H1 (cell line): ENCODE measurements at regions not wholly inside any gene's neighbourhood (a gene's known extent, or its start where the extent isn't known, plus 50 kb on each side); places are given as distances from the start of the nearest gene placed in this dataset.

Source experiments
- CTCF ChIA-PET: fragments of 300-600 bp; sonication (Branson Sonifier 250); formaldehyde crosslinking; loops from one replicate; lab custom pipeline; 2021; ENCODE audit not compliant: partially characterized antibody; lab: Charles Lee
- POLR2A ChIA-PET: fragments of 300-600 bp; sonication (Branson Sonifier 250); formaldehyde crosslinking; loops from one replicate; lab custom pipeline; 2021; ENCODE audit warnings: inconsistent platforms; ENCODE audit not compliant: partially characterized antibody; lab: Charles Lee
- DNase-seq, 2 experiments: peaks; one replicate each; pipeline versions ENCODE4 v3.0.0 to v3.0.0-alpha.2; 2010 to 2022; ENCODE audit warnings: low spot score in 2 of 2, low read depth in 1 of 2, mixed read lengths in 1 of 2
- FAIRE-seq: peaks from 2 replicates; lab custom pipeline; 2011; peaks lifted over from hg19 to GRCh38; lab: Jason Lieb, UNC
- H2AFZ ChIP-seq: 2 replicates; pipeline ENCODE4 v1.8.1; 2012; ENCODE audit warnings: low read length, inconsistent platforms
- H2AK5ac ChIP-seq: 2 replicates; pipeline ENCODE4 v1.6.1; 2013; ENCODE audit warnings: low read depth, low read length
- H2BK120ac ChIP-seq: replicated peaks from 2 replicates; pipeline ENCODE3; 2013; ENCODE audit warnings: low read depth, low read length, inconsistent platforms
- H2BK12ac ChIP-seq: 2 replicates; pipeline ENCODE4 v1.6.1; 2013; ENCODE audit warnings: low read depth, low read length
- H2BK15ac ChIP-seq: 2 replicates; pipeline ENCODE4 v1.6.1; 2013; ENCODE audit warnings: low read length
- H2BK20ac ChIP-seq: 2 replicates; pipeline ENCODE4 v1.6.1; 2013; ENCODE audit warnings: low read length
- H2BK5ac ChIP-seq: 2 replicates; pipeline ENCODE4 v1.6.1; 2013; ENCODE audit warnings: low read depth, low read length
- H3K14ac ChIP-seq: 2 replicates; pipeline ENCODE4 v1.6.1; 2013; ENCODE audit warnings: inconsistent platforms; ENCODE audit not compliant: insufficient read length
- H3K18ac ChIP-seq: 2 replicates; pipeline ENCODE4 v1.6.1; 2013; ENCODE audit warnings: low read length; ENCODE audit errors: extremely low read depth
- H3K23ac ChIP-seq: 2 replicates; pipeline ENCODE4 v1.6.1; 2013; ENCODE audit warnings: inconsistent platforms; ENCODE audit not compliant: insufficient read length
- H3K23me2 ChIP-seq: 2 replicates; pipeline ENCODE4 v1.6.1; 2013; ENCODE audit warnings: low read depth, low read length
- H3K27ac ChIP-seq: 2 replicates; pipeline ENCODE4 v1.6.1; 2011; ENCODE audit warnings: low read depth, low read length, inconsistent platforms
- H3K27me3 ChIP-seq, 4 experiments: replicated peaks in 1 of 4; 1 replicate in 1 of 4; 2 replicates in 3 of 4; pipeline versions ENCODE4 v1.6.1 to v1.8.1; 2011 to 2013; ENCODE audit warnings: low read length in 3 of 4, mild to moderate bottlenecking in 3 of 4, inconsistent platforms in 2 of 4, mixed read lengths in 2 of 4, moderate library complexity in 1 of 4; ENCODE audit not compliant: control insufficient read depth in 3 of 4, insufficient read depth in 3 of 4; ENCODE audit errors: extremely low read depth in 1 of 4
- H3K36me3 ChIP-seq, 4 experiments: 2 replicates each; pipeline versions ENCODE4 v1.6.1 to v1.8.1; 2011 to 2013; ENCODE audit warnings: mild to moderate bottlenecking in 4 of 4, low read length in 3 of 4, moderate library complexity in 2 of 4, control low read depth in 1 of 4, inconsistent platforms in 1 of 4; ENCODE audit not compliant: insufficient read depth in 4 of 4, control insufficient read depth in 2 of 4
- H3K4ac ChIP-seq: replicated peaks from 2 replicates; pipeline ENCODE3; 2013; ENCODE audit warnings: low read length, low read depth, mixed read lengths, inconsistent platforms; ENCODE audit not compliant: insufficient read length
- H3K4me1 ChIP-seq, 4 experiments: replicated peaks in 1 of 4; 1 replicate in 1 of 4; 2 replicates in 3 of 4; pipeline versions ENCODE4 v1.6.1 to v1.8.1; 2011 to 2013; ENCODE audit warnings: low read length in 3 of 4, inconsistent platforms in 2 of 4, mixed read lengths in 1 of 4; ENCODE audit not compliant: insufficient read depth in 4 of 4, control insufficient read depth in 3 of 4
- H3K4me2 ChIP-seq, 2 experiments: 2 replicates each; pipeline versions ENCODE4 v1.6.1 to v1.8.1; 2011 to 2013; ENCODE audit warnings: low read depth in 2 of 2, low read length in 2 of 2, control low read depth in 1 of 2, inconsistent platforms in 1 of 2, mild to moderate bottlenecking in 1 of 2; ENCODE audit not compliant: insufficient read depth in 1 of 2
- H3K4me3 ChIP-seq, 4 experiments: fragments of 200-600, 300-600 bp in 1 of 4; sonication (generic), shearing (Covaris generic), sonication (Bioruptor Twin) in 1 of 4; 2 replicates each; pipeline versions ENCODE4 v1.5.1 to v1.8.1; 2011 to 2016; ENCODE audit warnings: low read length in 4 of 4, low read depth in 3 of 4, control low read depth in 2 of 4, inconsistent platforms in 2 of 4, mild to moderate bottlenecking in 2 of 4, mixed read lengths in 1 of 4, moderate library complexity in 1 of 4; ENCODE audit not compliant: insufficient read depth in 2 of 4; ENCODE audit errors: extremely low read depth in 1 of 4
- H3K56ac ChIP-seq: replicated peaks from 2 replicates; pipeline ENCODE3; 2013; ENCODE audit warnings: low read depth, mild to moderate bottlenecking, mixed read lengths, low read length, inconsistent platforms; ENCODE audit not compliant: insufficient read length
- H3K79me1 ChIP-seq: 2 replicates; pipeline ENCODE4 v1.6.1; 2013; ENCODE audit warnings: low read depth, low read length, control low read depth
- H3K79me2 ChIP-seq, 2 experiments: 2 replicates each; pipeline versions ENCODE4 v1.6.1 to v1.8.1; 2012 to 2013; ENCODE audit warnings: low read length in 2 of 2, mild to moderate bottlenecking in 2 of 2, inconsistent platforms in 1 of 2; ENCODE audit not compliant: insufficient read depth in 2 of 2, control insufficient read depth in 1 of 2
- H3K9ac ChIP-seq, 4 experiments: replicated peaks in 1 of 4; 1 replicate in 1 of 4; 2 replicates in 3 of 4; pipeline versions ENCODE4 v1.6.1 to v1.8.1; 2011 to 2013; ENCODE audit warnings: low read depth in 3 of 4, low read length in 3 of 4, control low read depth in 2 of 4, mild to moderate bottlenecking in 2 of 4, moderate library complexity in 2 of 4, inconsistent platforms in 1 of 4; ENCODE audit errors: extremely low read depth in 1 of 4
- H3K9me3 ChIP-seq, 2 experiments: 2 replicates each; pipeline versions ENCODE4 v1.6.1 to v1.8.1; 2012 to 2013; ENCODE audit warnings: mild to moderate bottlenecking in 2 of 2, moderate library complexity in 2 of 2, control low read depth in 1 of 2, inconsistent platforms in 1 of 2, low read depth in 1 of 2, low read length in 1 of 2, mixed read lengths in 1 of 2; ENCODE audit not compliant: insufficient read depth in 2 of 2
- H4K20me1 ChIP-seq, 2 experiments: replicated peaks in 1 of 2; 2 replicates each; pipeline versions ENCODE3 to v1.8.1; 2011 to 2013; ENCODE audit warnings: inconsistent platforms in 2 of 2, low read length in 2 of 2, mild to moderate bottlenecking in 1 of 2; ENCODE audit not compliant: insufficient read depth in 2 of 2, control insufficient read depth in 1 of 2
- H4K5ac ChIP-seq: 2 replicates; pipeline ENCODE4 v1.6.1; 2013; ENCODE audit warnings: low read length, low read depth, mixed read lengths, inconsistent platforms; ENCODE audit not compliant: insufficient read length
- H4K8ac ChIP-seq: 2 replicates; pipeline ENCODE4 v1.8.0; 2013; ENCODE audit warnings: mild to moderate bottlenecking, moderate library complexity, low read length, inconsistent platforms; ENCODE audit not compliant: insufficient read depth; ENCODE audit errors: extremely low read depth
- H4K91ac ChIP-seq: replicated peaks from 2 replicates; pipeline ENCODE3; 2013; ENCODE audit warnings: low read length, mixed read lengths, inconsistent platforms; ENCODE audit not compliant: insufficient read length
- KDM1A ChIP-seq: fragments of 200-600, 300-600 bp; sonication (generic); IDR thresholded peaks from 2 replicates; pipeline ENCODE4 v1.7.1; 2016; ENCODE audit warnings: mild to moderate bottlenecking, low read length, borderline replicate concordance
- TF ChIP-seq, protein P1 (sequence below): fragments of 300-600 bp; sonication (generic); IDR thresholded peaks from 2 replicates; pipeline ENCODE4 v1.7.1; 2012; ENCODE audit warnings: low read length, moderate library complexity, mild to moderate bottlenecking, inconsistent platforms; ENCODE audit not compliant: insufficient replicate concordance

DNA sequence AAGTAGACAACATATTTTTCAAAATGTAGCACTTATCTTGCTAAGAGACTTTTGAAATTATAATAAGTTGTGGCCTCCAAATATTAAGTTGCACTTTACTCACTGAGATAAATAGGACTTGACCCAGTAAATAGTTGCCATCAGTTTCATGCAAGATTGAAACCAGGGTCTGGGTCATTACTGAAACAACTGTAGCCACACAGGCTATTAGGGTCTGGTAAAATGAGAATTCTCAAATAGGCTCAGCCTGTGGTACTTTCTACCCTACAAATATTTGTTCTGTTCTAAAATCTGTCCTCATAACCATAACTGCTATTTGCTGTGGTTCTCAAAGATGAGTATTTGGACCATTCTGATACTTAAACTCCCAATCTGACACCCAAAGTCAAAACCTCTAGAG is 115.4 kb upstream of the STK17B start:
- no peaks in the 10 kb centered on the region for H3K79me2 ChIP-seq
- H3K4me2 ChIP-seq = no peak overlapping the region
- no peak overlapping the region for H3K14ac ChIP-seq
- ChIA-PET POLR2A (no interaction called here), CTCF (interaction anchor here (2.1 kb wide), 1 partner anchor 10 kb away, joined by 8 read pairs; no protein-coding TSS in a partner anchor)
- no peak overlapping the region for H3K18ac ChIP-seq
- no peak overlapping the region for H2BK5ac ChIP-seq
- H3K27ac ChIP-seq = no peak overlapping the region
- no peak overlapping the region for H3K23ac ChIP-seq
- no peak overlapping the region for H3K9ac ChIP-seq
- H3K79me1 ChIP-seq = no peaks in the 10 kb centered on the region
- H2BK120ac ChIP-seq = no peak overlapping the region
- DNase-seq (no peak), FAIRE-seq (no peak)
- no peak overlapping the region for H3K4me3 ChIP-seq
- H4K91ac ChIP-seq = no peak overlapping the region
- H3K23me2 ChIP-seq = no peaks in the 10 kb centered on the region
- no peaks in the 10 kb centered on the region for H3K27me3 ChIP-seq
- no peak overlapping the region for H2BK15ac ChIP-seq
- H3K4ac ChIP-seq = no peak overlapping the region
- H3K56ac ChIP-seq = no peak overlapping the region
- no peak overlapping the region for H4K5ac ChIP-seq
- H2BK20ac ChIP-seq = no peak overlapping the region
- H4K8ac ChIP-seq = no peak overlapping the region
- H3K36me3 ChIP-seq = no peaks in the 10 kb centered on the region
- no peak overlapping the region for H2BK12ac ChIP-seq
- H2AFZ ChIP-seq = no peak overlapping the region
- no peak overlapping the region for H2AK5ac ChIP-seq
- H4K20me1 ChIP-seq = no peaks in the 10 kb centered on the region
- H3K4me1 ChIP-seq = no peaks in the 10 kb centered on the region
- no peaks in the 10 kb centered on the region; a peak in 1 of 4 replicates for H3K9me3 ChIP-seq
- TF ChIP-seq, protein P1, sequence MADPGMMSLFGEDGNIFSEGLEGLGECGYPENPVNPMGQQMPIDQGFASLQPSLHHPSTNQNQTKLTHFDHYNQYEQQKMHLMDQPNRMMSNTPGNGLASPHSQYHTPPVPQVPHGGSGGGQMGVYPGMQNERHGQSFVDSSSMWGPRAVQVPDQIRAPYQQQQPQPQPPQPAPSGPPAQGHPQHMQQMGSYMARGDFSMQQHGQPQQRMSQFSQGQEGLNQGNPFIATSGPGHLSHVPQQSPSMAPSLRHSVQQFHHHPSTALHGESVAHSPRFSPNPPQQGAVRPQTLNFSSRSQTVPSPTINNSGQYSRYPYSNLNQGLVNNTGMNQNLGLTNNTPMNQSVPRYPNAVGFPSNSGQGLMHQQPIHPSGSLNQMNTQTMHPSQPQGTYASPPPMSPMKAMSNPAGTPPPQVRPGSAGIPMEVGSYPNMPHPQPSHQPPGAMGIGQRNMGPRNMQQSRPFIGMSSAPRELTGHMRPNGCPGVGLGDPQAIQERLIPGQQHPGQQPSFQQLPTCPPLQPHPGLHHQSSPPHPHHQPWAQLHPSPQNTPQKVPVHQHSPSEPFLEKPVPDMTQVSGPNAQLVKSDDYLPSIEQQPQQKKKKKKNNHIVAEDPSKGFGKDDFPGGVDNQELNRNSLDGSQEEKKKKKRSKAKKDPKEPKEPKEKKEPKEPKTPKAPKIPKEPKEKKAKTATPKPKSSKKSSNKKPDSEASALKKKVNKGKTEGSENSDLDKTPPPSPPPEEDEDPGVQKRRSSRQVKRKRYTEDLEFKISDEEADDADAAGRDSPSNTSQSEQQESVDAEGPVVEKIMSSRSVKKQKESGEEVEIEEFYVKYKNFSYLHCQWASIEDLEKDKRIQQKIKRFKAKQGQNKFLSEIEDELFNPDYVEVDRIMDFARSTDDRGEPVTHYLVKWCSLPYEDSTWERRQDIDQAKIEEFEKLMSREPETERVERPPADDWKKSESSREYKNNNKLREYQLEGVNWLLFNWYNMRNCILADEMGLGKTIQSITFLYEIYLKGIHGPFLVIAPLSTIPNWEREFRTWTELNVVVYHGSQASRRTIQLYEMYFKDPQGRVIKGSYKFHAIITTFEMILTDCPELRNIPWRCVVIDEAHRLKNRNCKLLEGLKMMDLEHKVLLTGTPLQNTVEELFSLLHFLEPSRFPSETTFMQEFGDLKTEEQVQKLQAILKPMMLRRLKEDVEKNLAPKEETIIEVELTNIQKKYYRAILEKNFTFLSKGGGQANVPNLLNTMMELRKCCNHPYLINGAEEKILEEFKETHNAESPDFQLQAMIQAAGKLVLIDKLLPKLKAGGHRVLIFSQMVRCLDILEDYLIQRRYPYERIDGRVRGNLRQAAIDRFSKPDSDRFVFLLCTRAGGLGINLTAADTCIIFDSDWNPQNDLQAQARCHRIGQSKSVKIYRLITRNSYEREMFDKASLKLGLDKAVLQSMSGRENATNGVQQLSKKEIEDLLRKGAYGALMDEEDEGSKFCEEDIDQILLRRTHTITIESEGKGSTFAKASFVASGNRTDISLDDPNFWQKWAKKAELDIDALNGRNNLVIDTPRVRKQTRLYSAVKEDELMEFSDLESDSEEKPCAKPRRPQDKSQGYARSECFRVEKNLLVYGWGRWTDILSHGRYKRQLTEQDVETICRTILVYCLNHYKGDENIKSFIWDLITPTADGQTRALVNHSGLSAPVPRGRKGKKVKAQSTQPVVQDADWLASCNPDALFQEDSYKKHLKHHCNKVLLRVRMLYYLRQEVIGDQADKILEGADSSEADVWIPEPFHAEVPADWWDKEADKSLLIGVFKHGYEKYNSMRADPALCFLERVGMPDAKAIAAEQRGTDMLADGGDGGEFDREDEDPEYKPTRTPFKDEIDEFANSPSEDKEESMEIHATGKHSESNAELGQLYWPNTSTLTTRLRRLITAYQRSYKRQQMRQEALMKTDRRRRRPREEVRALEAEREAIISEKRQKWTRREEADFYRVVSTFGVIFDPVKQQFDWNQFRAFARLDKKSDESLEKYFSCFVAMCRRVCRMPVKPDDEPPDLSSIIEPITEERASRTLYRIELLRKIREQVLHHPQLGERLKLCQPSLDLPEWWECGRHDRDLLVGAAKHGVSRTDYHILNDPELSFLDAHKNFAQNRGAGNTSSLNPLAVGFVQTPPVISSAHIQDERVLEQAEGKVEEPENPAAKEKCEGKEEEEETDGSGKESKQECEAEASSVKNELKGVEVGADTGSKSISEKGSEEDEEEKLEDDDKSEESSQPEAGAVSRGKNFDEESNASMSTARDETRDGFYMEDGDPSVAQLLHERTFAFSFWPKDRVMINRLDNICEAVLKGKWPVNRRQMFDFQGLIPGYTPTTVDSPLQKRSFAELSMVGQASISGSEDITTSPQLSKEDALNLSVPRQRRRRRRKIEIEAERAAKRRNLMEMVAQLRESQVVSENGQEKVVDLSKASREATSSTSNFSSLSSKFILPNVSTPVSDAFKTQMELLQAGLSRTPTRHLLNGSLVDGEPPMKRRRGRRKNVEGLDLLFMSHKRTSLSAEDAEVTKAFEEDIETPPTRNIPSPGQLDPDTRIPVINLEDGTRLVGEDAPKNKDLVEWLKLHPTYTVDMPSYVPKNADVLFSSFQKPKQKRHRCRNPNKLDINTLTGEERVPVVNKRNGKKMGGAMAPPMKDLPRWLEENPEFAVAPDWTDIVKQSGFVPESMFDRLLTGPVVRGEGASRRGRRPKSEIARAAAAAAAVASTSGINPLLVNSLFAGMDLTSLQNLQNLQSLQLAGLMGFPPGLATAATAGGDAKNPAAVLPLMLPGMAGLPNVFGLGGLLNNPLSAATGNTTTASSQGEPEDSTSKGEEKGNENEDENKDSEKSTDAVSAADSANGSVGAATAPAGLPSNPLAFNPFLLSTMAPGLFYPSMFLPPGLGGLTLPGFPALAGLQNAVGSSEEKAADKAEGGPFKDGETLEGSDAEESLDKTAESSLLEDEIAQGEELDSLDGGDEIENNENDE = no peak
- no peak for TF ChIP-seq KDM1A
